HUES48 (cell line): ENCODE measurements at regions not wholly inside any gene's neighbourhood (a gene's known extent, or its start where the extent isn't known, plus 50 kb on each side); places are given as distances from the start of the nearest gene placed in this dataset.

Source experiments
- H3K27ac ChIP-seq: one replicate; pipeline ENCODE4 v1.7.0; 2013; ENCODE audit warnings: low read depth, low read length, inconsistent platforms
- H3K27me3 ChIP-seq: 2 replicates; pipeline ENCODE4 v1.6.1; 2013; ENCODE audit warnings: mild to moderate bottlenecking, low read length; ENCODE audit not compliant: control insufficient read depth, insufficient read depth
- H3K36me3 ChIP-seq: 2 replicates; pipeline ENCODE4 v1.6.1; 2013; ENCODE audit warnings: low read length; ENCODE audit not compliant: control insufficient read depth, insufficient read depth
- H3K4me1 ChIP-seq: 2 replicates; pipeline ENCODE4 v1.6.1; 2013; ENCODE audit warnings: mild to moderate bottlenecking, low read length; ENCODE audit not compliant: control insufficient read depth, insufficient read depth
- H3K4me3 ChIP-seq: 2 replicates; pipeline ENCODE4 v1.5.1; 2013; ENCODE audit warnings: mild to moderate bottlenecking, low read depth, low read length
- H3K9ac ChIP-seq: 2 replicates; pipeline ENCODE4 v1.6.1; 2013; ENCODE audit warnings: mild to moderate bottlenecking, low read depth, low read length, moderate library complexity
- H3K9me3 ChIP-seq: 2 replicates; pipeline ENCODE4 v1.6.1; 2013; ENCODE audit warnings: low read length; ENCODE audit not compliant: control insufficient read depth, insufficient read depth

- no peaks in the 10 kb centered on the region for H3K27me3 ChIP-seq
- no peak overlapping the region for H3K9ac ChIP-seq
- no peak overlapping the region for H3K27ac ChIP-seq
- no peaks in the 10 kb centered on the region for H3K36me3 ChIP-seq
- no peak overlapping the region for H3K4me3 ChIP-seq
- H3K4me1 ChIP-seq = no peaks in the 10 kb centered on the region
- H3K9me3 ChIP-seq = no peaks in the 10 kb centered on the region
These were observed 172.8 kb upstream of the DCN start for GRCh38 chr12:91355150-91356006.

GRCh38 chr12:91353266-91353665, 170.6 kb upstream of the DCN start:
- H3K36me3 ChIP-seq = no peaks in the 10 kb centered on the region
- no peaks in the 10 kb centered on the region for H3K9me3 ChIP-seq
- H3K27ac ChIP-seq = no peak overlapping the region
- H3K27me3 ChIP-seq = no peaks in the 10 kb centered on the region
- no peak overlapping the region for H3K9ac ChIP-seq
- H3K4me1 ChIP-seq = no peaks in the 10 kb centered on the region
- no peak overlapping the region for H3K4me3 ChIP-seq

- no peak overlapping the region for H3K27ac ChIP-seq
These were observed 166.9 kb upstream of the DCN start for GRCh38 chr12:91349476-91349875.

GRCh38 chr12:91347481-91348214, 165.0 kb upstream of the DCN start:
- no peaks in the 10 kb centered on the region for H3K36me3 ChIP-seq

More at GRCh38 chr12:91349476-91349875, 166.9 kb upstream of the DCN start:
- no peak overlapping the region for H3K9ac ChIP-seq
- H3K27me3 ChIP-seq = no peaks in the 10 kb centered on the region
- H3K4me3 ChIP-seq = no peak overlapping the region
- no peaks in the 10 kb centered on the region for H3K36me3 ChIP-seq
- no peaks in the 10 kb centered on the region for H3K4me1 ChIP-seq
- no peaks in the 10 kb centered on the region for H3K9me3 ChIP-seq

GRCh38 chr12:91346827-91347226, 164.2 kb upstream of the DCN start:
- Histone ChIP-seq H3K27ac (no peak overlapping the region), H3K4me3 (no peak overlapping the region), H3K9me3 (no peaks in the 10 kb centered on the region), H3K4me1 (no peaks in the 10 kb centered on the region), H3K27me3 (no peaks in the 10 kb centered on the region), H3K9ac (no peak overlapping the region), H3K36me3 (no peaks in the 10 kb centered on the region)

More at GRCh38 chr12:91347481-91348214, 165.0 kb upstream of the DCN start:
- no peaks in the 10 kb centered on the region for H3K9me3 ChIP-seq
- no peak overlapping the region for H3K4me3 ChIP-seq
- no peaks in the 10 kb centered on the region for H3K4me1 ChIP-seq
- H3K27me3 ChIP-seq = no peaks in the 10 kb centered on the region
- H3K9ac ChIP-seq = no peak overlapping the region
- H3K27ac ChIP-seq = no peak overlapping the region

GRCh38 chr12:91344408-91344807, 161.8 kb upstream of the DCN start:
- no peak overlapping the region for H3K27ac ChIP-seq
- H3K9ac ChIP-seq = no peak overlapping the region
- H3K27me3 ChIP-seq = no peaks in the 10 kb centered on the region
- H3K4me1 ChIP-seq = no peaks in the 10 kb centered on the region
- no peaks in the 10 kb centered on the region for H3K9me3 ChIP-seq
- H3K36me3 ChIP-seq = no peaks in the 10 kb centered on the region
- no peak overlapping the region for H3K4me3 ChIP-seq

GRCh38 chr12:91343010-91343409, 160.4 kb upstream of the DCN start:
- H3K36me3 ChIP-seq = no peaks in the 10 kb centered on the region
- H3K27me3 ChIP-seq = no peaks in the 10 kb centered on the region
- H3K27ac ChIP-seq = no peak overlapping the region
- no peak overlapping the region for H3K9ac ChIP-seq
- H3K4me1 ChIP-seq = no peaks in the 10 kb centered on the region
- H3K4me3 ChIP-seq = no peak overlapping the region
- H3K9me3 ChIP-seq = no peaks in the 10 kb centered on the region

GRCh38 chr12:91339106-91339505, 156.5 kb upstream of the DCN start:
- no peaks in the 10 kb centered on the region for H3K36me3 ChIP-seq

GRCh38 chr12:91335699-91336098, 153.1 kb upstream of the DCN start:
- Histone ChIP-seq H3K9me3 (no peaks in the 10 kb centered on the region), H3K4me1 (no peaks in the 10 kb centered on the region), H3K27ac (no peak overlapping the region), H3K4me3 (no peak overlapping the region), H3K27me3 (no peaks in the 10 kb centered on the region), H3K36me3 (no peaks in the 10 kb centered on the region), H3K9ac (no peak overlapping the region)

More at GRCh38 chr12:91339106-91339505, 156.5 kb upstream of the DCN start:
- no peak overlapping the region for H3K9ac ChIP-seq
- no peaks in the 10 kb centered on the region for H3K4me1 ChIP-seq
- H3K9me3 ChIP-seq = no peaks in the 10 kb centered on the region
- H3K4me3 ChIP-seq = no peak overlapping the region
- no peak overlapping the region for H3K27ac ChIP-seq
- no peaks in the 10 kb centered on the region for H3K27me3 ChIP-seq

- no peaks in the 10 kb centered on the region for H3K27me3 ChIP-seq
- H3K9ac ChIP-seq = no peak overlapping the region
- H3K36me3 ChIP-seq = no peaks in the 10 kb centered on the region
- no peak overlapping the region for H3K27ac ChIP-seq
- H3K4me3 ChIP-seq = no peak overlapping the region
- no peaks in the 10 kb centered on the region for H3K9me3 ChIP-seq
- no peaks in the 10 kb centered on the region for H3K4me1 ChIP-seq
These were observed 151.3 kb upstream of the DCN start for GRCh38 chr12:91333966-91334365.

- no peaks in the 10 kb centered on the region for H3K9me3 ChIP-seq
- no peaks in the 10 kb centered on the region for H3K4me1 ChIP-seq
- no peak overlapping the region for H3K27ac ChIP-seq
- no peaks in the 10 kb centered on the region for H3K27me3 ChIP-seq
- no peak overlapping the region for H3K9ac ChIP-seq
- H3K36me3 ChIP-seq = no peaks in the 10 kb centered on the region
- H3K4me3 ChIP-seq = no peak overlapping the region
These were observed 149.7 kb upstream of the DCN start for GRCh38 chr12:91332302-91332701.
